Islet precursor cell (in vitro differentiated cells): ENCODE measurements at regions not wholly inside any gene's neighbourhood (a gene's known extent, or its start where the extent isn't known, plus 50 kb on each side); places are given as distances from the start of the nearest gene placed in this dataset.

Experiments
- DNase-seq: peaks from one replicate; pipeline ENCODE4 v3.0.0-alpha.2; 2018

DNA sequence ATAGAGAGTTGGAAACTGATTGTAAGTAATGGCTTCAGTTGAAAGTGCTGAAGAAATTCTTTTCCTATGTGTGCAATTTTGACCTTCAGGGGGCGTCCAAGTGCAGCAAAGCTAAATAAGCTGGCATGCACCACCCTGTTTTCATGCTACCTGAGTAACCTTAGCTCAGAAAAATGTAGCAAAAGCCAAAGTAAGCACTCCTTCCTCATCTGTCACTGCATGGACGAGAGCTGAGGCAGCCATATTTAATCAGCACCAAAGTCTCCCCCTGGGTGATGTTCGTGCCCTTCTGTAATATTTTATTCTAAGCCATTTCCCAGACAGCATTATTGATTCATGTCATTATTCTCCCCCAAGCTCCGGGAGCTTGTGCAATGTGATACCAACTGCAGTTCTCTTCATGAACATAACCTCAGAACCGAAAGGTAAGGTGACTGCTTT lies 123.1 kb downstream of the RPS12 start:
- DNase-seq: peak; percentile 73

DNA sequence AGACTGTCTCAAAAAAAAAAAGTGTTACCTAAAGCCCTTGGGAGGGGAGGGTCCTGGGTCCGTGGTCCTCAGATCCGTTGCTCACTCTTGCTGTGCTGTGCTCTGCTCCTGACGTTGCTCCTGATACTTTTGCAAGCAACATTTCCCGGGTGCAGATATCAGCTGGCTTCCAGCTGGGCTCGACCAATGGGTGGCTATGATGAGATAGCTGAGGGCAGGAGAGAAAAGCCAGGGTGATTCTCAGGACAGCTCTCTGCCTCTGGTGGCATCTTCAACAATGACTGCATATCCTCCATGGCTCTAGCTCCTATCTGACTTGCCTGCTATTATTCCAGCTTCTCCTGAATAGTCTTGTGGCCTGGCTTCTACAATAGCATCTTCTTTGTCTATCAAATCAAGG lies 134.5 kb downstream of the RPS12 start:
- no peak for DNase-seq

GRCh38 chr6:132950566-132950965 lies 136.2 kb downstream of the RPS12 start:
- no peak for DNase-seq

DNA sequence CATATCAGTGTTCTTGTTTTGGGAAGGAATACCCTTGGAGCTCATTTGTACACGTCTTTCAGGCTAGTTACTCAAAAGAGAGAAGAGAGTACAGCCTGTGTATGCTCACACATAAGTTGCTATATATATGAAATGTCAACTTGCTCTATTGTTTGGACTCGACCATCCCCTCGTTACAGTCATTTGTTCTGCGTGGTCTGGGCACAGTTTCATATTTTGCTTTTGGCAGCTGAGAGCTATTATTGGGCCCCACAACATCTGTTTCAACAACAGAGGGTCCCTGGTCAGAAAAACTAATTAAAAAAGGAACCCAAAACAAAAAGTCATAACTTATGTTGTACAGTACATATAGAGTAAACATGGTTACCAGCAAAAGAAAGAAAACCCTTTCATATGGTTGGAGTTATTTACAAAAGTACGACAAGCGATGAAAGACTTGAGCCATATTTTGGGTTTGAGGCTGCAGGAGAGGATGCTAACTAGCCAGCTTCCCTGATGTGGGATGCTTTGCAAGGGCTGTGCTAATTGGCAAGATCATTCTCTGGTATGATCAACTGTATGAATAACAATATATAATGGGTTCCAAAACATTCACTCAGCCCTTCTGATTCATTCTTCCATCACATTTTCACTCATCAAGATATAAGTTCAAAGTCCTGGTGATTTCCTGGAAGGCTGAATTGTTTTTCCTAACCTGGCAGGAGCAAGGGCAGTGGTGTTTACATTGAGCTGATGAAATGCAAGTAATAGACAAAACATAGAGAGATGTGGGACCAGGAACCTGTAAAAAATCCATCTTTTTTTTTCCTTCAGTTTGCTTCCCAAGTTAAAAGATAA lies 137.9 kb downstream of the RPS12 start:
- no peak for DNase-seq

- no peak for DNase-seq
These were observed 138.6 kb downstream of the RPS12 start for GRCh38 chr6:132952986-132953385.

GRCh38 chr6:132954222-132954621 lies 139.9 kb downstream of the RPS12 start:
- DNase-seq: no peak

DNA sequence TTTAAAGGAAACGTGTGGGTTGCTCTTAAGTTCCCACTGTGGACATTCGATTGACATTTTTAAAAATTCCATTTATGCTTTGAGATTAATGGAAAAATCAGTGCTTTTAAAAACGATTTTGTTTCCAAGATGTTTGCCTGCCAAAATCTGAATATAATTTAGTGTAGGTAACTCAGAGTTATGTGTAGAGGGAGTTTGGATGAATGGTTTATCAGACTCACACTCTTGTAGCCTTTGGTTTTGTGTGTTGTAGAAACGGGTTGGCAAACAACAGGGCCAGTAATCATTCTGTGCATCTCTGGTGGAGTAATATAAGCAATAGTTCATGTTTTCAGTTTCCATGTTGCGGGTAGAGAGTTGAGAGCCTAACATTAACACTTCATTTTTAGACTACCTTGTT lies 140.6 kb downstream of the RPS12 start:
- DNase-seq: no peak

GRCh38 chr6:132959639-132960326 lies 145.4 kb downstream of the RPS12 start:
- no peak for DNase-seq

GRCh38 chr6:132960720-132961119 lies 146.4 kb downstream of the RPS12 start:
- peak; percentile 62 for DNase-seq

GRCh38 chr6:132961122-132961521 lies 146.8 kb downstream of the RPS12 start:
- DNase-seq: no peak

DNA sequence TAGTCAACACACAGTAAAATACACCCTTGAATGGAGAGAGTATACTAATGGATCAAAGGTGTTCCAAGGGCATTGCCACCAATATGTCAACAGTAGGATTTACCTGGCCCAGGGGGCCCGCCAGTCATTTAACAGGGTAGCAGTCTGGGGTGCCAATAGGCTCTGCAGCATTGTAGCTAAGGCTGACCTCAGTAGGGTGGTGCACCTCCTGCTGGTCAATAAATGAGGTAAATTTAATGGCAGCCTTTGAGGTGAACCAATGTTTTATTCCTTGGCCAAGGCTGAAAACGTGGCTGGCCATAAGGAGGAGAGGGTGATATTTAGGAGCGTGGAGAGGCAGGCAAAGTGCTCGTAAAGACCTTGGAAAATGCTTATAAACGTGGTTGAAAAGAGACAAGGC lies 147.2 kb downstream of the RPS12 start:
- DNase-seq: no peak

GRCh38 chr6:132962936-132963868 lies 148.8 kb downstream of the RPS12 start:
- peak; percentile 86 for DNase-seq

DNA sequence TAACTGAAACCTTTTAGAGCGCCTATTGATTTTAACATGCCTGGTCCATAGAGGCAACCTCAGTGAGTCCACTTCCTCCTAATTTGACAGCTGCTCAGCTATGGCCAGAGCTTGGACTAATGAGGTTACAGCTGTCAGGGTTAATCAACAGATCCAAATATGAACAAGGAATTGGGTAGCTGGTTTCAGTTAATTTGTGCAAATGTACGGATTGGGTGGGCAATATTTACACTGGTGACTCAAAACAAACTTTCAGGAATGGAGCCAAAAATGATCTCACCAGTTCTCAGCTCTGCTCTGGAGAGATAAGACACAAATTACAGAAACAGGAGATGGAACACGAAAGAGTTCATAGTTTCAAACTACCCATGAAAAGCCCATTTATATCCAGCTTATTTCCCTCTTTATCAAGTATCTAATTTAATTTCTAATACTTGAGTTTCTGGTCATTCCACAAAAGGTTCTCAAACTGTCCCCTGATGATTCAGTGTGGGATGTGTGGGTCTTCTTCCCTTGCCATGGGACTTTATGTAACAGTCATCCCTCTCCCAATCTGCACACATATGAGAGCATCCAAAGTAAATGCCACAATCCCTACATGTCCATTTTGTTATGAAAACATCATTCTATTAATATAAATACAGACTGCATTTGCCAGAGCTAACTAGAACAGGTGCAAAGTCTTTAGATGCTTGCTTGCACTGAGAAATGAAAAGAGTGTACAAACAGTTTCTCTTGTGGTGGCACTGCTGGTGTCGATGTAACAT lies 149.9 kb downstream of the RPS12 start:
- DNase-seq: no peak

- no peak for DNase-seq
These were observed 150.6 kb downstream of the RPS12 start for GRCh38 chr6:132964868-132965382.

DNA sequence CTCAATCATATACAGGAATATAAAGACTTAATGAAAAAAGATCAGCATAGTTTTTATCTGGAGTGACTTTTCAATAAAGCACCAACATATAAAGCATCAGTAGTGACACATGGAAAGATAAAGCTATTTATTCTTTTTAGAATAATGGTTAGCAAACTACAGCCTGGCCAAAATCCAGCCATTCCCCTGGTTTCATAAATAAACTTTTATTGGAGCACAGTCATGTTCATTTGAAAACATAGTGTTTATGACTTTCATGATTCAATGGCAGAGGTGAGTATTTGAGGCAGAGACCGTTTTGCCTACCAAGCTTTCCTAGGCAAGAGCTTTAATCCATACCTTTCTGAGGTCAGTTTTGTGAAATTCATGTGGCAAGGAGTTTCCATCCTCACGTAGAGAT lies 153.5 kb downstream of the RPS12 start:
- DNase-seq: no peak

DNA sequence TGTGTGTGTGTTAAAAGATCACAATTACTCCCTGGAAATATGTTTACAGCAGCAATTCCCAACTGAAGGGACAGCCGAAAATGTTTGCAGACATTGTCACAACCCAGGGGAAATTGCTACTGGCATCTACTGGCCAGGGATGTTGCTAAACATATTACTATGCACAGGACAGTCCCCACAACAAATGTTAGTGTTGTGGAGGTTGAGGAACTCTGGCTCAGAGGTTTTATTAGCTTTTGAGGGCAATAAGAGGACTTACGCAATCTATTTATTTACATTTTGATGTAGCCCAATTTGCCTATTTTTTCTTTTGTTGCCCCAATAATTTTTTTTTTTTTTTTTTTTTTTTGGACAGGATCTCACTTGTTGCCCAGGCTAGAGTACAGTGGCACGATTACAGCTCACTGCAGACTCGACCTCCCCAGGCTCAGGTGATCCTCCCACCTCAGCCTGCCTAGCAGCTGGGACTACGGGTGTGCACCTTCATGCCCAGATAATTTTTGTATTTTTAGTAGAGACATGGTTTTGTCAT lies 154.1 kb downstream of the RPS12 start:
- no peak for DNase-seq

DNA sequence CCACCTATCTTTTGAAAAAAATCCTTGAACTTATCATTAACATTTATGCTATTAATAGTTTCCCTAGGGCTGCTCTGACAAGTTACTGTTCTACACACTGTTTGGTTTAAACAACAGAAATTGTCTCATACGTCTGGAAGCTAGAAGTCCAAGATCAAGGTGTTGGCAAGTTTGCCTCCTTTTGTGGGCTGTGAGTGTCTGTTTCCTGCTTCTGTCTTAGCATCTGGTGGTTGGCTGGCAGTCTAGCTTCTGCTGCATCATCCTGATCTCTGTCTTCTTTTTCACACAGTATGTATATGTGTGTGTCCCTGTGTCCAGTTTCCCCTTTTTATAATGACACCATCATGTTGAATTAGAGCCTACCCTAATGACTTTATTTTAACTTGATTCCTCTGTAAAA lies 154.8 kb downstream of the RPS12 start:
- no peak for DNase-seq

DNA sequence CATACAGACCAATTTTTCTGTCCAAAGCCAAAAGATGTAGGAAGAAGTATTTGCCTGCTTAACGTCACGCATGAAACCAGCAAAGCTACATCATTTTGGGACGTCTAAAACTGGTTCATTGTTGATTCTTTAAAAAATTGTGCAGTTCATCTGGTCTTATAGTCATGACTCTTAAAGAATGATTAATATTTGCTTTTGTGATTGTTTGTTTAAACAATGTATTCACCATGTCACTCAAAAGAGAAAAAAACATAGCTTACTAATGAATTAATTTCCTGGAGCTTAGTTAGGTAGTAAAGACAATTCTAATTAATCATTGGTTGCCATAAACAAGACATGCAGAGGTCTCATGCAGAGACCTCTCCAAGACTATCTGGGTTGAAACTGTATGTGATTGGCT lies 157.3 kb downstream of the RPS12 start:
- no peak for DNase-seq

- no peak for DNase-seq
These were observed 157.9 kb downstream of the RPS12 start for GRCh38 chr6:132972254-132972653.

- no peak for DNase-seq
These were observed 158.6 kb downstream of the RPS12 start for GRCh38 chr6:132972971-132973370.

- DNase-seq: no peak
These were observed 159.2 kb downstream of the RPS12 start for GRCh38 chr6:132973514-132973993.

DNA sequence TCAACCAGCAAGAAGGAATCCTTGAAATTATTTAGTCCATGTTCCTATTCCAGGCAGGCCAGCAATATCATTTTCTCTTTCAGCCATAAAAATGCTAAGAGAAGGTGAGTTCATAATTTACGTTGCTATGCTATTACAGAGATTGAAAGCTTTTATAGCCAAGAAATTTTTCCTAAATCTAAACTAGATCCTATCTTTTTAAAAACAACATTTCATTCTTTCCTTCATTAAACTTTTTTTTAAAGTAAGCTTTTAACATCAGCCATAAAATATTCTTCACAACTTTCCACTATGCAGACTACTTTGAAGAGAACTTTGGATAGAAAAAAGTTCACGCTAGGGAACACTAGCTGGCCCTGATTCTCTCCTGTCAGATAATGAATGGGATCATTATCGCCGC lies 159.8 kb downstream of the RPS12 start:
- DNase-seq: no peak
